ENCODE measurements at regions not wholly inside any gene's neighbourhood (a gene's known extent, or its start where the extent isn't known, plus 50 kb on each side); places are given as distances from the start of the nearest gene placed in this dataset.

- H3K27ac ChIP-seq, result no peak overlapping the region
- H3K4me1 ChIP-seq, result no peaks in the 10 kb centered on the region
- no peak for TF ChIP-seq POLR2A (IDR thresholded peaks at IDR 0.05)
- no peak for TF ChIP-seq CTCF (IDR thresholded peaks at IDR 0.05)
- TF ChIP-seq POLR2AphosphoS5 (IDR thresholded peaks at IDR 0.05), result no peak
- H3K27me3 ChIP-seq, result no peaks in the 10 kb centered on the region
- no peak overlapping the region for H3K4me3 ChIP-seq
- no peak for DNase-seq (ENCODE audit: low spot score in 2 of 2)
- no peaks in the 10 kb centered on the region for H3K36me3 ChIP-seq
- no peaks in the 10 kb centered on the region for H3K9me3 ChIP-seq
- intact Hi-C loops (cut with DNase I; ENCODE audit: low total_unique reads), result no loop called here
Measured at GRCh38 chr5:86841000-86841644, 223.4 kb downstream of the COX7C start.

- Histone ChIP-seq H3K9me3 (no peaks in the 10 kb centered on the region), H3K27me3 (peaks cover 0 to under 1% of the 10 kb centered on the region in 2 donors), H3K4me1 (no peaks in the 10 kb centered on the region), H3K36me3 (no peaks in the 10 kb centered on the region), H3K27ac (no peak overlapping the region), H3K4me3 (no peak overlapping the region)
- intact Hi-C loops (cut with DNase I; ENCODE audit: low total_unique reads), result no loop called here
- no peak for DNase-seq (ENCODE audit: low spot score in 2 of 2)
- TF ChIP-seq POLR2AphosphoS5 (IDR thresholded peaks at IDR 0.05) (no peak), POLR2A (IDR thresholded peaks at IDR 0.05) (no peak), CTCF (IDR thresholded peaks at IDR 0.05) (no peak)
Measured at GRCh38 chr5:86858442-86858841, 240.7 kb downstream of the COX7C start.

DNA sequence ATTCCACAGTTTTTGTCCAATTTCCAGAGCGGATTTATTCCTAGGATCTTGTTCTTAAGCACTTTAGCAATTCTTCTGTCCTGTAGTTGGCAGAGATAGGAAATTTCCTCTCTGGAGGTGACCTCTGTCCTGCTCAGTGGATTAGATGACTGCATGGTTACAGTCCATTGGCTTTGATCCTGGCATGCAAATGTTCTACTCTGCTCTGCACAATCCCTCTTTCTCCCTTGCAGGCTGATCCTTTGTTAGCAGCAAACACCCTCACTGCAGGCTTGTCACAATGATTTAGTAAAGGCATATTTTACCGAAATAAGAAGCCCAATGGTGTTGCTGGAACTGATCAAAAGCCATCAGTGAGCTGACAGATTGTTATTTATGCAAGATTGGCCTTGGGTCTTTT is 243.8 kb downstream of the COX7C start:
- Histone ChIP-seq H3K27ac (no peak overlapping the region), H3K9me3 (no peaks in the 10 kb centered on the region), H3K36me3 (no peaks in the 10 kb centered on the region), H3K4me1 (no peaks in the 10 kb centered on the region), H3K27me3 (no peaks in the 10 kb centered on the region), H3K4me3 (no peak overlapping the region)
- DNase-seq (ENCODE audit: low spot score in 2 of 2), result no peak
- TF ChIP-seq POLR2AphosphoS5 (IDR thresholded peaks at IDR 0.05), result no peak
- TF ChIP-seq POLR2A (IDR thresholded peaks at IDR 0.05), result no peak
- intact Hi-C loops (cut with DNase I; ENCODE audit: low total_unique reads), result no loop called here

GRCh38 chr5:86862093-86862492 is 244.4 kb downstream of the COX7C start:
- Histone ChIP-seq H3K27ac (no peak overlapping the region), H3K4me1 (no peaks in the 10 kb centered on the region), H3K4me3 (no peak overlapping the region), H3K9me3 (no peaks in the 10 kb centered on the region), H3K36me3 (no peaks in the 10 kb centered on the region), H3K27me3 (no peaks in the 10 kb centered on the region)
- no peak for DNase-seq (ENCODE audit: low spot score in 2 of 2)
- intact Hi-C loops (cut with DNase I; ENCODE audit: low total_unique reads), result no loop called here
- no peak for TF ChIP-seq POLR2AphosphoS5 (IDR thresholded peaks at IDR 0.05)
- no peak for TF ChIP-seq CTCF (IDR thresholded peaks at IDR 0.05)
- TF ChIP-seq POLR2A (IDR thresholded peaks at IDR 0.05), result no peak

DNA sequence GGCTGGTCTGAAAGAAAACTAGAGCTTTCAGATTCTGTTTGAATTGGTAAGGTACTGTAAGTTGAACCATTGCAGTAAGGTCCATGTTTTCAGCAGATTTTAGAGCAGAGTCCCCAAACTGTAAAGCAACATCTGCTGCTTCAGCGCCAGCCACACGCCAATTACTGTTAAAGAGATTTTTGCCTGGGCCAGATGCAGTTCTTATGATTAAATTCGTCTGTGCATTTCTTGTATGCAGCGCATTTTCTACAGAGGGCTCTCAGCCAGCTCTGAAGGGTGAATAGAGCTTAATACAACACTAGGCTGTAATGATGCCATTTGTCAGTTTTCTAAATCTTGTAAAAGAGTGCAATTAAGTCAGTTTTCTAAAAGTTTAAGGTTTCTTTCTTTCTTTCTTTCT is 246.3 kb downstream of the COX7C start:
- no peak for DNase-seq (ENCODE audit: low spot score in 2 of 2)
- Histone ChIP-seq H3K27me3 (no peaks in the 10 kb centered on the region), H3K36me3 (no peaks in the 10 kb centered on the region), H3K27ac (no peak overlapping the region), H3K9me3 (no peaks in the 10 kb centered on the region), H3K4me3 (no peak overlapping the region), H3K4me1 (no peaks in the 10 kb centered on the region)
- intact Hi-C loops (cut with DNase I; ENCODE audit: low total_unique reads), result no loop called here
- no peak for TF ChIP-seq CTCF (IDR thresholded peaks at IDR 0.05)

Data from breast epithelium (tissue), 4 donors.